AG09309 (cell line): ENCODE measurements at regions not wholly inside any gene's neighbourhood (a gene's known extent, or its start where the extent isn't known, plus 50 kb on each side); places are given as distances from the start of the nearest gene placed in this dataset.

Source experiments
- DNase-seq: peaks from one replicate; pipeline ENCODE4 v3.0.0-alpha.2; 2010; ENCODE audit warnings: low read depth
- H3K4me3 ChIP-seq: 2 replicates; pipeline ENCODE4 v1.5.1; 2011; ENCODE audit warnings: mild to moderate bottlenecking, low read depth, low read length, moderate library complexity; ENCODE audit not compliant: control insufficient read depth
- CTCF ChIP-seq: IDR thresholded peaks from 2 replicates; pipeline ENCODE4 v1.5.1; 2011; ENCODE audit warnings: mild to moderate bottlenecking, low read depth, low read length, inconsistent platforms; ENCODE audit not compliant: insufficient read depth, control insufficient read depth; ENCODE audit errors: missing control alignments

- no peak overlapping the region for H3K4me3 ChIP-seq
- DNase-seq = no peak
- no peak for TF ChIP-seq CTCF
Measured at GRCh38 chr22:26956371-26956770, 299.0 kb downstream of the MIAT start.

- no peak for DNase-seq
- TF ChIP-seq CTCF = no peak
- no peak overlapping the region for H3K4me3 ChIP-seq
Measured at GRCh38 chr22:26957176-26957575, 299.8 kb downstream of the MIAT start.

- TF ChIP-seq CTCF = no peak
- H3K4me3 ChIP-seq = no peak overlapping the region
- DNase-seq = no peak
Measured at GRCh38 chr22:26957897-26958296, 300.5 kb downstream of the MIAT start.

GRCh38 chr22:26958378-26958777 lies 301.0 kb downstream of the MIAT start:
- no peak for TF ChIP-seq CTCF
- no peak for DNase-seq
- no peak overlapping the region for H3K4me3 ChIP-seq

- no peak for TF ChIP-seq CTCF
- H3K4me3 ChIP-seq = no peak overlapping the region
- DNase-seq = no peak
Measured at GRCh38 chr22:26964642-26965041, 307.3 kb downstream of the MIAT start.

- no peak for TF ChIP-seq CTCF
- H3K4me3 ChIP-seq = no peak overlapping the region
- no peak for DNase-seq
Measured at GRCh38 chr22:26967282-26967681, 309.9 kb downstream of the MIAT start.
